Neural progenitor cell (in vitro differentiated cells): ENCODE measurements at regions not wholly inside any gene's neighbourhood (a gene's known extent, or its start where the extent isn't known, plus 50 kb on each side); places are given as distances from the start of the nearest gene placed in this dataset.

Experiments used
- DNase-seq: peaks from one replicate; pipeline ENCODE4 v3.0.0-alpha.2; 2016; ENCODE audit warnings: low spot score
- H2AFZ ChIP-seq: fragments of 200-600 bp; sonication (generic); replicated peaks from 2 replicates; pipeline ENCODE4 v1.6.1; 2016; ENCODE audit warnings: antibody characterized with exemption
- H3F3A ChIP-seq: fragments of 200-600 bp; sonication (generic); 2 replicates; pipeline ENCODE4 v1.6.1; 2016; ENCODE audit warnings: antibody characterized with exemption, low read depth
- H3K27ac ChIP-seq: fragments of 200-600 bp; sonication (generic); 2 replicates; pipeline ENCODE4 v1.5.1; 2016; ENCODE audit warnings: mild to moderate bottlenecking
- H3K27me3 ChIP-seq: fragments of 200-600 bp; sonication (generic); 2 replicates; pipeline ENCODE4 v1.6.1; 2016; ENCODE audit warnings: mild to moderate bottlenecking, moderate library complexity
- H3K36me3 ChIP-seq: fragments of 200-600 bp; sonication (generic); 2 replicates; pipeline ENCODE4 v1.5.1; 2016
- H3K4me1 ChIP-seq: fragments of 200-600 bp; sonication (generic); 2 replicates; pipeline ENCODE4 v1.6.1; 2016; ENCODE audit warnings: mixed run types
- H3K4me2 ChIP-seq: fragments of 200-600 bp; sonication (generic); 2 replicates; pipeline ENCODE4 v1.6.1; 2016
- H3K4me3 ChIP-seq: fragments of 200-600 bp; sonication (generic); 2 replicates; pipeline ENCODE4 v1.5.1; 2016
- H3K79me2 ChIP-seq: fragments of 200-600 bp; sonication (generic); 2 replicates; pipeline ENCODE4 v1.6.1; 2016; ENCODE audit warnings: low read depth
- H3K9ac ChIP-seq: fragments of 200-600 bp; sonication (generic); 2 replicates; pipeline ENCODE4 v1.6.1; 2016
- H3K9me3 ChIP-seq: fragments of 200-600 bp; sonication (generic); 2 replicates; pipeline ENCODE4 v1.5.1; 2016; ENCODE audit warnings: low read depth
- H4K20me1 ChIP-seq: fragments of 200-600 bp; sonication (generic); 2 replicates; pipeline ENCODE4 v1.6.1; 2016; ENCODE audit warnings: low read depth
- H3K27ac Mint-ChIP-seq: 3 replicates; pipeline ENCODE4 v1.8.0; 2021; ENCODE audit warnings: mixed read lengths
- H3K27me3 Mint-ChIP-seq: 2 replicates; pipeline ENCODE4 v1.8.0; 2022; ENCODE audit warnings: low read depth, mild to moderate bottlenecking, inconsistent platforms, moderate library complexity, mixed read lengths; ENCODE audit not compliant: insufficient read depth
- H3K36me3 Mint-ChIP-seq: 3 replicates; pipeline ENCODE4 v1.8.0; 2021; ENCODE audit warnings: mixed read lengths
- H3K4me1 Mint-ChIP-seq: 3 replicates; pipeline ENCODE4 v1.8.0; 2021; ENCODE audit warnings: mixed read lengths
- H3K4me3 Mint-ChIP-seq: 3 replicates; pipeline ENCODE4 v1.8.0; 2021; ENCODE audit warnings: mild to moderate bottlenecking, moderate library complexity, mixed read lengths
- H3K9me3 Mint-ChIP-seq: 3 replicates; pipeline ENCODE4 v1.8.0; 2020; ENCODE audit warnings: mixed read lengths
- EZH2 ChIP-seq: fragments of 200-600 bp; sonication (generic); IDR thresholded peaks from 2 replicates; pipeline ENCODE4 v1.6.1; 2017; ENCODE audit warnings: antibody characterized with exemption, mild to moderate bottlenecking, moderate library complexity
- EZH2phosphoT487 ChIP-seq: fragments of 200-600 bp; sonication (generic); IDR thresholded peaks from 2 replicates; pipeline ENCODE4 v1.6.1; 2017; ENCODE audit warnings: antibody characterized with exemption
- TF ChIP-seq, protein P1 (sequence below): fragments of 200-600 bp; sonication (generic); IDR thresholded peaks from 2 replicates; pipeline ENCODE4 v1.5.1; 2017; ENCODE audit warnings: antibody characterized with exemption, mild to moderate bottlenecking

DNA sequence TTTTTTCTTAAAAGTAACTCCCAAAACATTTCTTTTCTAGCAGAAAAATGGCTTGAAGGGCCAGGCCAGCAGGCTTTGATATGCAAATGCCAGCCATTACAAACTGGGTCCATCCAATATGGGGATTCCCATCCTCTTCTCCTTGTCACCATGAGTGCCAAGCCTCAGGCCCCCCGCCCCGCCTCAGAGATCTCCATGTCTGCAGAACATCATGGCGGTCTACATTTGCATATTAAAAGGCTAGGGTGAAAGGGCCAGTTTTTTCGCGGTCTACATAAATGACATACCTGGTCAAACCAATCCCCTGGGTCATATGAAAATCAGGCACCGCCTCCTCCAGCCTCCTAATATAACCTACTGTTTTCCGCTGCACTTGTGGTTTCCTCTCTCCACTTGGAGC, 1327.6 kb downstream of the UQCRFS1 start:
- no peaks in the 10 kb centered on the region for H3K4me1 ChIP-seq
- H3K4me2 ChIP-seq: no peak overlapping the region
- Mint-ChIP-seq H3K36me3 (no peaks in the 10 kb centered on the region), H3K27me3 (peaks cover 4% of the 10 kb centered on the region), H3K4me3 (no peak overlapping the region), H3K27ac (no peak overlapping the region), H3K9me3 (peaks cover 16% of the 10 kb centered on the region), H3K4me1 (no peaks in the 10 kb centered on the region)
- no peak overlapping the region for H2AFZ ChIP-seq
- no peak for DNase-seq
- H3K79me2 ChIP-seq: no peaks in the 10 kb centered on the region
- no peaks in the 10 kb centered on the region for H3K27me3 ChIP-seq
- no peak overlapping the region for H3K27ac ChIP-seq
- H3F3A ChIP-seq: no peaks in the 10 kb centered on the region
- H3K4me3 ChIP-seq: no peak overlapping the region
- TF ChIP-seq, protein P1, sequence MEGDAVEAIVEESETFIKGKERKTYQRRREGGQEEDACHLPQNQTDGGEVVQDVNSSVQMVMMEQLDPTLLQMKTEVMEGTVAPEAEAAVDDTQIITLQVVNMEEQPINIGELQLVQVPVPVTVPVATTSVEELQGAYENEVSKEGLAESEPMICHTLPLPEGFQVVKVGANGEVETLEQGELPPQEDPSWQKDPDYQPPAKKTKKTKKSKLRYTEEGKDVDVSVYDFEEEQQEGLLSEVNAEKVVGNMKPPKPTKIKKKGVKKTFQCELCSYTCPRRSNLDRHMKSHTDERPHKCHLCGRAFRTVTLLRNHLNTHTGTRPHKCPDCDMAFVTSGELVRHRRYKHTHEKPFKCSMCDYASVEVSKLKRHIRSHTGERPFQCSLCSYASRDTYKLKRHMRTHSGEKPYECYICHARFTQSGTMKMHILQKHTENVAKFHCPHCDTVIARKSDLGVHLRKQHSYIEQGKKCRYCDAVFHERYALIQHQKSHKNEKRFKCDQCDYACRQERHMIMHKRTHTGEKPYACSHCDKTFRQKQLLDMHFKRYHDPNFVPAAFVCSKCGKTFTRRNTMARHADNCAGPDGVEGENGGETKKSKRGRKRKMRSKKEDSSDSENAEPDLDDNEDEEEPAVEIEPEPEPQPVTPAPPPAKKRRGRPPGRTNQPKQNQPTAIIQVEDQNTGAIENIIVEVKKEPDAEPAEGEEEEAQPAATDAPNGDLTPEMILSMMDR: no peak
- TF ChIP-seq EZH2phosphoT487 (no peak), EZH2 (no peak)
- H3K9ac ChIP-seq: no peak overlapping the region
- peaks cover 13% of the 10 kb centered on the region for H3K9me3 ChIP-seq
- no peaks in the 10 kb centered on the region for H3K36me3 ChIP-seq
- H4K20me1 ChIP-seq: no peaks in the 10 kb centered on the region

DNA sequence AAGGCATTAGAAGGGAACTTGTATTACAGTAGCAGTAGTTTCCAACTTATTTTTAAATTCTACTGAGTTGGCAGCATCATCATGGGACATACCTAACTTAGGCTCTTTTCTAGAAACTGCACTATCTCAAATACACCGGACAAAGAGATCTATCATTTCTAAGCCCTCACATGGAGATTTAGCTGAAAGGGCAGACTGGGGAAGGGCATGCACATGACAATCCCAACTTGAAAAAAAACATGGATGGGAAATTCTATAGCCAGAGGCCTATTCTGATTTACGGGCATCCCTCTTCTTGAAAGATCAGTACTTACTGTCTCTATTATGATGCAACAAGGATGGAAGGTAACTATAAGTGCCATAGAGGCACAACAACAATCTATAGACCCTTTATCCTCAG, 1328.6 kb downstream of the UQCRFS1 start:
- H3K27me3 ChIP-seq: no peaks in the 10 kb centered on the region
- H3F3A ChIP-seq: no peaks in the 10 kb centered on the region
- no peaks in the 10 kb centered on the region for H4K20me1 ChIP-seq
- Mint-ChIP-seq H3K4me1 (no peaks in the 10 kb centered on the region), H3K36me3 (no peaks in the 10 kb centered on the region), H3K4me3 (no peak overlapping the region), H3K9me3 (peaks cover 14% of the 10 kb centered on the region), H3K27ac (no peak overlapping the region), H3K27me3 (peaks cover 4% of the 10 kb centered on the region)
- TF ChIP-seq EZH2: no peak
- TF ChIP-seq EZH2phosphoT487: no peak
- TF ChIP-seq, protein P1: no peak
- H2AFZ ChIP-seq: no peak overlapping the region
- no peak overlapping the region for H3K4me2 ChIP-seq
- no peaks in the 10 kb centered on the region for H3K79me2 ChIP-seq
- H3K36me3 ChIP-seq: no peaks in the 10 kb centered on the region
- peaks cover 13% of the 10 kb centered on the region for H3K9me3 ChIP-seq
- H3K27ac ChIP-seq: no peak overlapping the region
- H3K9ac ChIP-seq: no peak overlapping the region
- no peak for DNase-seq
- no peaks in the 10 kb centered on the region for H3K4me1 ChIP-seq
- H3K4me3 ChIP-seq: no peak overlapping the region

GRCh38 chr19:27881213-27881612, 1331.7 kb downstream of the UQCRFS1 start:
- Mint-ChIP-seq H3K36me3 (no peaks in the 10 kb centered on the region), H3K27me3 (no peaks in the 10 kb centered on the region), H3K4me1 (no peaks in the 10 kb centered on the region), H3K4me3 (no peak overlapping the region), H3K27ac (no peak overlapping the region), H3K9me3 (no peaks in the 10 kb centered on the region)
- Histone ChIP-seq H3K9ac (no peak overlapping the region), H3K27ac (no peak overlapping the region), H4K20me1 (no peaks in the 10 kb centered on the region), H2AFZ (no peak overlapping the region), H3K79me2 (no peaks in the 10 kb centered on the region), H3K27me3 (no peaks in the 10 kb centered on the region), H3F3A (no peaks in the 10 kb centered on the region), H3K36me3 (no peaks in the 10 kb centered on the region), H3K4me2 (no peak overlapping the region), H3K4me1 (no peaks in the 10 kb centered on the region), H3K4me3 (no peak overlapping the region), H3K9me3 (peaks cover 16% of the 10 kb centered on the region)
- no peak for TF ChIP-seq EZH2phosphoT487
- no peak for DNase-seq

- no peaks in the 10 kb centered on the region for H3K9me3 Mint-ChIP-seq
- peaks cover 22% of the 10 kb centered on the region for H3K9me3 ChIP-seq
Measured at GRCh38 chr19:27876976-27877512, 1335.9 kb downstream of the UQCRFS1 start.

More at GRCh38 chr19:27876976-27877512, 1335.9 kb downstream of the UQCRFS1 start:
- Histone ChIP-seq H3K4me2 (no peak overlapping the region), H4K20me1 (no peaks in the 10 kb centered on the region), H3K36me3 (no peaks in the 10 kb centered on the region), H3K27me3 (no peaks in the 10 kb centered on the region), H3K4me1 (no peaks in the 10 kb centered on the region), H3K27ac (no peak overlapping the region), H2AFZ (no peak overlapping the region), H3K9ac (no peak overlapping the region), H3K4me3 (no peak overlapping the region), H3F3A (no peaks in the 10 kb centered on the region), H3K79me2 (no peaks in the 10 kb centered on the region)
- Mint-ChIP-seq H3K36me3 (no peaks in the 10 kb centered on the region), H3K27me3 (no peaks in the 10 kb centered on the region), H3K27ac (no peak overlapping the region), H3K4me3 (no peak overlapping the region), H3K4me1 (no peaks in the 10 kb centered on the region)
- TF ChIP-seq EZH2phosphoT487 (no peak), EZH2 (no peak)
- TF ChIP-seq, protein P1: no peak
- DNase-seq: no peak
